Suppressor macrophage (primary cell): ENCODE measurements at regions not wholly inside any gene's neighbourhood (a gene's known extent, or its start where the extent isn't known, plus 50 kb on each side); places are given as distances from the start of the nearest gene placed in this dataset.

Source experiments
- DNase-seq, 4 experiments: peaks; one replicate each; pipeline ENCODE4 v3.0.0-alpha.2; 2020 to 2022

- DNase-seq: no peak
These were observed 513.1 kb upstream of the CNKSR2 start for GRCh38 chrX:20861113-20861512.

- no peak for DNase-seq
These were observed 516.5 kb upstream of the CNKSR2 start for GRCh38 chrX:20857746-20858145.

- no peak for DNase-seq
These were observed 535.7 kb upstream of the CNKSR2 start for GRCh38 chrX:20838477-20838876.

- DNase-seq: no peak
These were observed 544.3 kb upstream of the CNKSR2 start for GRCh38 chrX:20829665-20830491.

GRCh38 chrX:20825984-20826383 lies 548.2 kb upstream of the CNKSR2 start:
- DNase-seq: no peak

GRCh38 chrX:20803971-20804370 lies 537.3 kb upstream of the RPS6KA3 start:
- no peak for DNase-seq

- DNase-seq: no peak
These were observed 535.3 kb upstream of the RPS6KA3 start for GRCh38 chrX:20802036-20802435.

GRCh38 chrX:20796450-20796849 lies 529.7 kb upstream of the RPS6KA3 start:
- peak; percentile 0 to 12 (median 6) for DNase-seq

- DNase-seq: no peak
These were observed 522.4 kb upstream of the RPS6KA3 start for GRCh38 chrX:20789103-20789502.

- no peak for DNase-seq
These were observed 500.6 kb upstream of the RPS6KA3 start for GRCh38 chrX:20767346-20767745.

- no peak for DNase-seq
These were observed 489.9 kb upstream of the RPS6KA3 start for GRCh38 chrX:20756585-20756984.

GRCh38 chrX:20753076-20753475 lies 486.4 kb upstream of the RPS6KA3 start:
- DNase-seq: no peak

- no peak for DNase-seq
These were observed 480.0 kb upstream of the RPS6KA3 start for GRCh38 chrX:20746690-20747089.

- no peak for DNase-seq
These were observed 476.3 kb upstream of the RPS6KA3 start for GRCh38 chrX:20743046-20743445.

- no peak for DNase-seq
These were observed 475.4 kb upstream of the RPS6KA3 start for GRCh38 chrX:20742106-20742505.

GRCh38 chrX:20740443-20740842 lies 473.7 kb upstream of the RPS6KA3 start:
- DNase-seq: no peak

GRCh38 chrX:20739038-20739745 lies 472.5 kb upstream of the RPS6KA3 start:
- no peak for DNase-seq

GRCh38 chrX:20729416-20729815 lies 462.7 kb upstream of the RPS6KA3 start:
- DNase-seq: no peak

GRCh38 chrX:20727447-20727846 lies 460.7 kb upstream of the RPS6KA3 start:
- DNase-seq: no peak

- no peak for DNase-seq
These were observed 454.4 kb upstream of the RPS6KA3 start for GRCh38 chrX:20720954-20721626.

- no peak for DNase-seq
These were observed 452.1 kb upstream of the RPS6KA3 start for GRCh38 chrX:20718592-20719380.

GRCh38 chrX:20715176-20715575 lies 448.5 kb upstream of the RPS6KA3 start:
- no peak for DNase-seq

- DNase-seq: no peak
These were observed 446.1 kb upstream of the RPS6KA3 start for GRCh38 chrX:20712811-20713210.
